ENCODE measurements at regions not wholly inside any gene's neighbourhood (a gene's known extent, or its start where the extent isn't known, plus 50 kb on each side); places are given as distances from the start of the nearest gene placed in this dataset.

DNA sequence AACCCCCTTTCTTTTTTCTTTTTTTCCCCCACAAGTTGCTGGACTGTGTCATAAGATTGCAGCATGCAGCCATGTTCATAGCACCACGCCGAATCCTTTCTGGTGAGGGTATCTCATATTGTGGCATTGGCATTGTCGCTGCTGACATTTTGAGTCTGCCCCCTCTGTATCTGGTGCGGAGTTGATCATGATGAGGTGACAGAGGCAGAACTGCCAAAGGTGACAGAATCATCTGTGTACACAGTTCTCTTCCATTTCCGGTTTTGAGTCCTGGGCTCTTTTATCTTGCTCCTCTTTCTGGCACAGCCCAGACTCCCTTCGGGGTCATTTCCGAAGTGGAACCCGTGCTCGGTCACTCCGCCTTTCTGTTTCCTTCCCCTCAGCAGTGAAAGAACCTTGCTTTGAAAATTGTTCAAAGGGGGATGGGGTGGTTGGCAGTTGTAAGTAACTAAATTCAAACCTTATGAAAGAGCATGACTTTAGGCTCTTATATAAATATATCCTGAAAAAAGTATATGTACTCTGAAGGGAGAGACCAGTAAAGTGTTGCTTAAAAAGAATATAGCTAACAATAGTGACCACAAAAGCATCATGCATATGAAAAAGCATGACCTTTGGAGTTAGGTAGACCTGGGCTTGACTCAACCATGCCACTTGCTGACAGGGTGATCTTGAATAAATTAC lies 55.0 kb upstream of the BMP2K start:
- Histone ChIP-seq H3K36me3 (ENCODE audit: control insufficient read depth in 2 of 2, insufficient read depth in 2 of 2, low read length in 1 of 2) (no peaks in the 10 kb centered on the region), H3K4me3 (ENCODE audit: low read depth in 1 of 2, low read length in 2 of 2) (no peak overlapping the region), H3K27ac (ENCODE audit: low read depth in 2 of 2, low read length in 1 of 2) (no peak overlapping the region), H3K4me1 (ENCODE audit: control insufficient read depth in 2 of 2, insufficient read depth in 2 of 2, low read length in 1 of 2) (no peaks in the 10 kb centered on the region), H3K9me3 (ENCODE audit: control insufficient read depth in 2 of 2, insufficient read depth in 1 of 2, low read depth in 1 of 2, low read length in 1 of 2) (no peaks in the 10 kb centered on the region), H3K27me3 (ENCODE audit: control insufficient read depth in 1 of 2, insufficient read depth in 2 of 2, low read length in 2 of 2) (no peaks in the 10 kb centered on the region)
- 67% methylated on average over 10 of the region's 10 CpGs for WGBS, 2 donors

DNA sequence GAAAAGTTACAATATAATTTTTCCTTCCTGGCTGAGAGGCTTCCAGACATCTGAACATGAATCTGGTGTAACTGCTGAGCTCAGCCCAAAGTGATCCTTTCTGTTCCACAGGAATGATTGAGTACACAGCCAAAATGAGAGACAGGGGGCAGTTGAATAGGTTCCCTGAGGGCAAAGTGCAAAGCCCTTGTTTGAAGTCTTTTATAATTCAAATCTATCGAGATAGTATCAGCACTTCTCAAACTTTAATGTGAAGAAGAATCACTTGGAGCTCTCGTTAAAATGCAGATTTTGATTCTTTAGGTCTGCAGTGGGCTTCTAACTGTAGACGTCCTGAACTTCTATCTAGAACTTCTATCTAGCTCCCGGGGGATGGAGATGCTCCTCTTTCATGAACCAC lies 54.4 kb upstream of the BMP2K start:
- WGBS, 2 donors, result 66 to 67% methylated on average over 4 of the region's 4 CpGs
- Histone ChIP-seq H3K36me3 (ENCODE audit: control insufficient read depth in 2 of 2, insufficient read depth in 2 of 2, low read length in 1 of 2) (no peaks in the 10 kb centered on the region), H3K4me3 (ENCODE audit: low read depth in 1 of 2, low read length in 2 of 2) (no peak overlapping the region), H3K27me3 (ENCODE audit: control insufficient read depth in 1 of 2, insufficient read depth in 2 of 2, low read length in 2 of 2) (no peaks in the 10 kb centered on the region), H3K27ac (ENCODE audit: low read depth in 2 of 2, low read length in 1 of 2) (no peak overlapping the region), H3K4me1 (ENCODE audit: control insufficient read depth in 2 of 2, insufficient read depth in 2 of 2, low read length in 1 of 2) (no peaks in the 10 kb centered on the region), H3K9me3 (ENCODE audit: control insufficient read depth in 2 of 2, insufficient read depth in 1 of 2, low read depth in 1 of 2, low read length in 1 of 2) (no peaks in the 10 kb centered on the region)

DNA sequence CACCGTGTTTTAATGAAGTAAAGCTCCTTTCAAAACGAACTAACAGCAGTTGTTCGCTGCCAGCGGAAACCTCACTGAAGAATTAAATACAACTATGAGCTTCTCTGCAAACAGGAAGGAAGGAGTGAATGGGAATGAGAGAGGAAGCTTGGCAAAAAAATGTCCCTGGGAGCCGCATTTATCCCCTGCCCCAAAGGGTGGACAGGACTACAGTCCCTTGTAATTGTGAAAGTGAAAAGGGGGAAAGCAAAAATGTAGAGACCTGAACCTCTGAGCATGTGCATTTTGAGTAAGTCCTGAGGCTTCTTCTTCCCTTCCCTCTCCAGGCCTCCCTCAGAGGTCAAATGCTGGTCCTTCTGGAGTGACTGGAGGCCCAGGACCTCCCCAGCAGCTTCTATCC lies 53.8 kb upstream of the BMP2K start:
- Histone ChIP-seq H3K9me3 (ENCODE audit: control insufficient read depth in 2 of 2, insufficient read depth in 1 of 2, low read depth in 1 of 2, low read length in 1 of 2) (no peaks in the 10 kb centered on the region), H3K4me1 (ENCODE audit: control insufficient read depth in 2 of 2, insufficient read depth in 2 of 2, low read length in 1 of 2) (no peaks in the 10 kb centered on the region), H3K36me3 (ENCODE audit: control insufficient read depth in 2 of 2, insufficient read depth in 2 of 2, low read length in 1 of 2) (no peaks in the 10 kb centered on the region), H3K4me3 (ENCODE audit: low read depth in 1 of 2, low read length in 2 of 2) (no peak overlapping the region), H3K27ac (ENCODE audit: low read depth in 2 of 2, low read length in 1 of 2) (no peak overlapping the region), H3K27me3 (ENCODE audit: control insufficient read depth in 1 of 2, insufficient read depth in 2 of 2, low read length in 2 of 2) (no peaks in the 10 kb centered on the region)
- 69 to 70% methylated on average over 5 of the region's 5 CpGs for WGBS, 2 donors

DNA sequence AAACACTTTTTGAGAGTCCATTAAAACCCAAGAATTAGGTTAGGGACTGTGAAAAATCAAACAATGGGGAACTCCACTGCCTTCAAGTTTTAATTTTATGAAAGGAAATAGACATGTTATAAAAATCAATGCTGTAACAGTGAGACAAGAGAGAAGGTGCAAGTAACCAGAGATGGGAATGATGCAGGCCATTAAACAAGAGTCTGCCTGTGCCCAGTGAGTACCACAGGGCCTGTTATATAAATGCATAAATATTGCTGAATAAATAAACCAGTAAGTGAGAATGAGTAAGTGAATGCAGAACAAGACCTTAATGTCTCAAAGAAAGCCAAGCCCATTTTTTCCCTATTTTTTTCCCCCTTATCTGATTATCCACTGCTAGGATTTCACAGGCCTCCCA lies 53.3 kb upstream of the BMP2K start:
- Histone ChIP-seq H3K9me3 (ENCODE audit: control insufficient read depth in 2 of 2, insufficient read depth in 1 of 2, low read depth in 1 of 2, low read length in 1 of 2) (no peaks in the 10 kb centered on the region), H3K4me1 (ENCODE audit: control insufficient read depth in 2 of 2, insufficient read depth in 2 of 2, low read length in 1 of 2) (no peaks in the 10 kb centered on the region), H3K27me3 (ENCODE audit: control insufficient read depth in 1 of 2, insufficient read depth in 2 of 2, low read length in 2 of 2) (no peaks in the 10 kb centered on the region), H3K27ac (ENCODE audit: low read depth in 2 of 2, low read length in 1 of 2) (no peak overlapping the region), H3K36me3 (ENCODE audit: control insufficient read depth in 2 of 2, insufficient read depth in 2 of 2, low read length in 1 of 2) (no peaks in the 10 kb centered on the region), H3K4me3 (ENCODE audit: low read depth in 1 of 2, low read length in 2 of 2) (no peak overlapping the region)

Measured in esophagus (tissue), 2 donors.